ENCODE measurements at regions not wholly inside any gene's neighbourhood (a gene's known extent, or its start where the extent isn't known, plus 50 kb on each side); places are given as distances from the start of the nearest gene placed in this dataset.

- H3K4me3 ChIP-seq (ENCODE audit: low read depth, low read length): no peak overlapping the region
- TF ChIP-seq, protein P1, sequence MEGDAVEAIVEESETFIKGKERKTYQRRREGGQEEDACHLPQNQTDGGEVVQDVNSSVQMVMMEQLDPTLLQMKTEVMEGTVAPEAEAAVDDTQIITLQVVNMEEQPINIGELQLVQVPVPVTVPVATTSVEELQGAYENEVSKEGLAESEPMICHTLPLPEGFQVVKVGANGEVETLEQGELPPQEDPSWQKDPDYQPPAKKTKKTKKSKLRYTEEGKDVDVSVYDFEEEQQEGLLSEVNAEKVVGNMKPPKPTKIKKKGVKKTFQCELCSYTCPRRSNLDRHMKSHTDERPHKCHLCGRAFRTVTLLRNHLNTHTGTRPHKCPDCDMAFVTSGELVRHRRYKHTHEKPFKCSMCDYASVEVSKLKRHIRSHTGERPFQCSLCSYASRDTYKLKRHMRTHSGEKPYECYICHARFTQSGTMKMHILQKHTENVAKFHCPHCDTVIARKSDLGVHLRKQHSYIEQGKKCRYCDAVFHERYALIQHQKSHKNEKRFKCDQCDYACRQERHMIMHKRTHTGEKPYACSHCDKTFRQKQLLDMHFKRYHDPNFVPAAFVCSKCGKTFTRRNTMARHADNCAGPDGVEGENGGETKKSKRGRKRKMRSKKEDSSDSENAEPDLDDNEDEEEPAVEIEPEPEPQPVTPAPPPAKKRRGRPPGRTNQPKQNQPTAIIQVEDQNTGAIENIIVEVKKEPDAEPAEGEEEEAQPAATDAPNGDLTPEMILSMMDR (IDR thresholded peaks at IDR 0.05; ENCODE audit: low read depth, low read length): no peak
Measured at GRCh38 chr1:30008998-30009657, 714.3 kb downstream of the MATN1 start.

DNA sequence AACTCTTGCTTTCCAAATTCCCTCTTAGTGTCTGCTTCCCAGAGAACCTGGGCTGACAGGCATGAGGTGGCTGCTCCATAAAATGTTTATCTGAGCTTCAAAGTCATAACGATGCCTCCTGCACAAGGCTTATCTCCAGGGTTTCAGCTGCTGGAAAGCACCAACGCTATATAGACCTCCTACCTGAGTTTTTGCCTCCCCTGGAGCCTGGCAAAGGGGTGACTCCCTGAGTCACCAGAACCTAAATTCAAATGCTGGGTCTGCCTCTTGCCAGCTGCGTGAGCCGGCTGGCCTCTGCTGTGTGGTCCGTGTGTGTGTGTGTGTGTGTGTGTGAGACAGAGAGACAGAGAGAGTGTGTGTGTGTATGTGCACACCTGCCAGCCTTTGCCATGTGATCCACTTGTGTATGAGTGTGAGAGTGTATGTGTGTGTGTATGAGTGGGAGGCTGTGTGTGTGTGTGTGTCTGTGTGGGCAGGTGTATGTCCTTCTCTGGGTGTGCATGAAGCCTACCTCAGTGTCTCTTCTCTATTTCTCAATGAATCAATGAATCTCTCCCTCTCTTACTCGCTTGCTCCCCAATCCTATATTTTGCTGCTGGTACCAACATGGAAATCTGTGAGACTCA lies 714.9 kb downstream of the MATN1 start:
- TF ChIP-seq, protein P1 (IDR thresholded peaks at IDR 0.05; ENCODE audit: low read depth, low read length): no peak
- H3K4me3 ChIP-seq (ENCODE audit: low read depth, low read length): no peak overlapping the region

DNA sequence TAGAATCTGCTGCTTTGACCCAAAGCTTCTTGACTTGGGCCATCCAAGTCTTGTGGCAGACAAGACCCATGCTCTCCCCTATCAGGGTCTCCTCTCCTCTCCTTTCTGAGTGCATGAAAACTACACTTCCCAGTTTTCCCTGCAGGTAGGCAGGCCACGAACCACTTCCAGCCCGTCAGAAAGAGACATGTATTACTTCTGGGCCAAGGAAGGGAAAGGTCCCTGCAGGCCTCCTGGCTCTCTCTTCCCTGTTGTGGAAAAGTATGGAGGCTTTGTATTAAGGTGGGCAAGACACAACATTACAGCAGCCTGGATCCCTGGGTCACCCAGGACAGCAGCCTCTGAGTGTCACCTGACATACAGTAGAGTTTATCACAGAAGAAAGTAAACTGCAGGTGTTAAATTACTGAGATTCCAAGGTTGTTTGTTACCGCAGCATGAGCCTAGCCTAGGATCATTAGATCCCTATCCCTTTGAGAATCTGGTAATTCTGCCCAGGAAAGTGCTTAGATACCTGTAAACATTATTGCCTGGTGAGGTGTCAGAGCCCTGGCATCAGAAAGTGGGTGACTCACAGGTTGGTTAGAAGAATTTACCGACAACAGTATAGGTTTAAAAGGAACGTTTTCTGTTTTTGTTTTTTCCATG lies 717.3 kb downstream of the MATN1 start:
- H3K4me3 ChIP-seq (ENCODE audit: low read depth, low read length): no peak overlapping the region
- TF ChIP-seq, protein P1 (IDR thresholded peaks at IDR 0.05; ENCODE audit: low read depth, low read length): no peak

GRCh38 chr1:30001732-30002039 lies 721.7 kb downstream of the MATN1 start:
- H3K4me3 ChIP-seq (ENCODE audit: low read depth, low read length): no peak overlapping the region
- TF ChIP-seq, protein P1 (IDR thresholded peaks at IDR 0.05; ENCODE audit: low read depth, low read length): no peak

DNA sequence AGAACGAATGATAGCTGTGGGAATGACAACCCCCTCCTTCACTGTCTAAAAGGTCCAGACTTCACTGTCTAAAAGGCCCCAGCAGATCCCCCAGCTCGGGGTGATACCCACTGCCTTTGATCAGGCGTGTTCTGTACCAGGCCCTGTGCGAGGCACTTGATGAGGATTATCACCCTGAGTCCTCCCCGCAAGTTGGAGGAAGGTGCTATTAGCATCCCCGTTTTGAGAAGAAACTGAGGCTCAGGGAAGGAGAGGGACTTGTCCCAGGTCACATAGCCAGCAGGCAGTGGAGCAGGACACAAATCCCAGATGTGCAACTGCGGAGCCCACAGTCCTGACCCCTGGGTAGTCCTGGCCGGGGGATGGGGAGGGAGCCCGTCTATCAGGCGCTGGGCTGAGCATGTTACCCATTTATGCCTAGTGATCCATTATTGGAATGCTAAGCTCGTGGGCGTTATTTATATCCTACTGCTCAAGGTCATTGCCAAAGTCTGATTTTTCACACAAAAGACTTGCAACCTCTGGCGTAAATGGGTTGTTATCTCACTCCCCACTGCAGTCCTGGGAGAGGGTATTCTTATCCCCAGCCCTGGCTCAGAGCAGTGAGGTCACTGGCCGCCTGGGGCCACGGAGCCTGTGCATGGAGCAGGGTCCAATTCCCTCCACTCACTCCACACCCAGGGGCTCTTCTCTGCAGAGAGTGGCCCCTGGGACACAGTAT lies 722.2 kb downstream of the MATN1 start:
- no peak overlapping the region for H3K4me3 ChIP-seq (ENCODE audit: low read depth, low read length)
- TF ChIP-seq, protein P1 (IDR thresholded peaks at IDR 0.05; ENCODE audit: low read depth, low read length): no peak

- TF ChIP-seq, protein P1 (IDR thresholded peaks at IDR 0.05; ENCODE audit: low read depth, low read length): no peak
Measured at GRCh38 chr1:30000266-30000665, 723.1 kb downstream of the MATN1 start.

DNA sequence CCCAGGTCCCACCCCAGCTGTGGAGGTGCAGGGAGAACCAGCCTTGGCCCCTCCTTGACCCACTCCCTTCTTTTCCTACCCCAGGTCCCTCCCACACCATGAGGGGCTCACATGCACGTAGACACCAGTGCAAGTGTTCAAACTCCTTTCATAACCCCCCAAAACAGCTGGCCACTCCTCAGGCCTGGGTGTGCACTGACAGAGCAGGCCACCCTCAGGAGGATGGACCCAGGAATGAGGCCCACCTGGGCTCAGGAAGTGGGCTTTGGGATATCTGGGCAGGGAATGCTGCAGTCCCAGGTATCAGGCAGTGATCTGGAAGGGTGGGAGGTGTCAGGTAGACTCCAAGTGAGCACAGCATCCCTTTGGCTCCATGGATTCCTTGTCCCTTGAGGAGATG lies 723.8 kb downstream of the MATN1 start:
- no peak overlapping the region for H3K4me3 ChIP-seq (ENCODE audit: low read depth, low read length)
- TF ChIP-seq, protein P1 (IDR thresholded peaks at IDR 0.05; ENCODE audit: low read depth, low read length): no peak

More at GRCh38 chr1:30000266-30000665, 723.1 kb downstream of the MATN1 start:
- H3K4me3 ChIP-seq (ENCODE audit: low read depth, low read length): no peak overlapping the region

Data from WI38 (cell line).